Esophagus muscularis mucosa (tissue), 4 donors: ENCODE measurements at regions not wholly inside any gene's neighbourhood (a gene's known extent, or its start where the extent isn't known, plus 50 kb on each side); places are given as distances from the start of the nearest gene placed in this dataset.

Source experiments
- DNase-seq: peaks from one replicate; pipeline ENCODE4 v3.0.0-alpha.2; 2017; ENCODE audit errors: extremely low spot score
- H3K27ac ChIP-seq, 4 donors: fragments of 200-600 bp; sonication (generic); replicated peaks in 1 of 4; 1 replicate in 3 of 4; 2 replicates in 1 of 4; pipeline ENCODE4 v1.5.1; 2016 to 2019; ENCODE audit warnings: mild to moderate bottlenecking in 1 of 4
- H3K27me3 ChIP-seq, 4 donors: fragments of 200-600 bp; sonication (generic); one replicate each; pipeline versions ENCODE4 v1.5.1 to v1.6.0; 2016 to 2019
- H3K36me3 ChIP-seq, 4 donors: fragments of 200-600 bp; sonication (generic); one replicate each; pipeline ENCODE4 v1.5.1; 2016 to 2019
- H3K4me1 ChIP-seq, 4 donors: fragments of 200-600 bp; sonication (generic); one replicate each; pipeline ENCODE4 v1.5.1; 2016 to 2019
- H3K4me3 ChIP-seq, 4 donors: fragments of 200-600 bp; sonication (generic); 1 replicate in 2 of 4; 2 replicates in 2 of 4; pipeline ENCODE4 v1.5.1; 2016 to 2019; ENCODE audit warnings: mild to moderate bottlenecking in 4 of 4, moderate library complexity in 1 of 4
- H3K9me3 ChIP-seq, 4 donors: fragments of 200-600 bp; sonication (generic); 1 replicate in 3 of 4; 2 replicates in 1 of 4; pipeline ENCODE4 v1.5.1; 2016 to 2019
- EP300 ChIP-seq: sonication (generic); formaldehyde crosslinking; IDR thresholded peaks from one replicate; pipeline ENCODE4 v1.6.1; 2017; ENCODE audit warnings: antibody characterized with exemption
- POLR2A ChIP-seq: fragments of 450-650 bp; IDR thresholded peaks from one replicate; pipeline ENCODE4 v1.6.1; 2017; ENCODE audit warnings: antibody characterized with exemption, moderate library complexity, mild to moderate bottlenecking, low read depth
- POLR2AphosphoS5 ChIP-seq, 2 donors: sonication (generic); formaldehyde crosslinking; IDR thresholded peaks; one replicate each; pipeline ENCODE4 v1.6.1; 2017; ENCODE audit warnings: antibody characterized with exemption in 2 of 2
- WGBS: methylation state at CpG from one replicate; pipeline ENCODE4 v1.1.5; 2018; 5-methylcytosine and 5-hydroxymethylcytosine counted together
- intact Hi-C: fragments of 100-400 bp; cut with DNase I; formaldehyde crosslinking; loops from one replicate; pipeline ENCODE4 v1.15.1; 2023
- TF ChIP-seq, protein P1 (sequence below), 3 experiments: fragments of 200-600 bp in 2 of 3; fragments of 450-650 bp in 1 of 3; sonication (generic) in 2 of 3; IDR thresholded peaks; one replicate each; pipeline ENCODE4 v1.5.1; 2017 to 2019; ENCODE audit warnings: antibody characterized with exemption in 3 of 3, mild to moderate bottlenecking in 2 of 3, moderate library complexity in 1 of 3

DNA sequence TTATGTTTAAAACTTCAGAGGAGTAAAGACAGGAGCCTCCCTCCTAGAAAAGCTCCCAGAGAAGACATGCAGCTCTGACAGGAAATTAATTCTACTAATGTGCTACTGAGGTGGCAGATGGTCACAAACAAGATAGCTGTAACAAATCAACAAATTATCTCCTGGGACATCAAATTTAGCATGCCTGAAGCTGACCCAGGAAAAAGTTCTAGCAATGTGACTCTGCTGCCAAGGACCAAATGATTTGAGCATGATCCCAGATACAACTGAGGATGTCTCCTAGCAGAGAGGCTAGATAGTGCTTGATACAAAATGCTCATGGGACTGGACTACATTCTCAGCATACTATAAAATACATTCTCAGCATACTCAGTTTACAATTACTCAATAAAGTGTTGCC lies 413.5 kb upstream of the SMC2 start:
- Histone ChIP-seq H3K4me1 (no peaks in the 10 kb centered on the region), H3K27ac (no peak overlapping the region), H3K36me3 (no peaks in the 10 kb centered on the region), H3K27me3 (no peaks in the 10 kb centered on the region), H3K9me3 (no peaks in the 10 kb centered on the region), H3K4me3 (no peak overlapping the region)
- intact Hi-C loops, result no loop called here
- TF ChIP-seq EP300, result no peak
- TF ChIP-seq POLR2AphosphoS5 (IDR thresholded peaks at IDR 0.05), result no peak
- no peak for TF ChIP-seq POLR2A
- TF ChIP-seq, protein P1, sequence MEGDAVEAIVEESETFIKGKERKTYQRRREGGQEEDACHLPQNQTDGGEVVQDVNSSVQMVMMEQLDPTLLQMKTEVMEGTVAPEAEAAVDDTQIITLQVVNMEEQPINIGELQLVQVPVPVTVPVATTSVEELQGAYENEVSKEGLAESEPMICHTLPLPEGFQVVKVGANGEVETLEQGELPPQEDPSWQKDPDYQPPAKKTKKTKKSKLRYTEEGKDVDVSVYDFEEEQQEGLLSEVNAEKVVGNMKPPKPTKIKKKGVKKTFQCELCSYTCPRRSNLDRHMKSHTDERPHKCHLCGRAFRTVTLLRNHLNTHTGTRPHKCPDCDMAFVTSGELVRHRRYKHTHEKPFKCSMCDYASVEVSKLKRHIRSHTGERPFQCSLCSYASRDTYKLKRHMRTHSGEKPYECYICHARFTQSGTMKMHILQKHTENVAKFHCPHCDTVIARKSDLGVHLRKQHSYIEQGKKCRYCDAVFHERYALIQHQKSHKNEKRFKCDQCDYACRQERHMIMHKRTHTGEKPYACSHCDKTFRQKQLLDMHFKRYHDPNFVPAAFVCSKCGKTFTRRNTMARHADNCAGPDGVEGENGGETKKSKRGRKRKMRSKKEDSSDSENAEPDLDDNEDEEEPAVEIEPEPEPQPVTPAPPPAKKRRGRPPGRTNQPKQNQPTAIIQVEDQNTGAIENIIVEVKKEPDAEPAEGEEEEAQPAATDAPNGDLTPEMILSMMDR (IDR thresholded peaks at IDR 0.05), result no peak
- no peak for DNase-seq

DNA sequence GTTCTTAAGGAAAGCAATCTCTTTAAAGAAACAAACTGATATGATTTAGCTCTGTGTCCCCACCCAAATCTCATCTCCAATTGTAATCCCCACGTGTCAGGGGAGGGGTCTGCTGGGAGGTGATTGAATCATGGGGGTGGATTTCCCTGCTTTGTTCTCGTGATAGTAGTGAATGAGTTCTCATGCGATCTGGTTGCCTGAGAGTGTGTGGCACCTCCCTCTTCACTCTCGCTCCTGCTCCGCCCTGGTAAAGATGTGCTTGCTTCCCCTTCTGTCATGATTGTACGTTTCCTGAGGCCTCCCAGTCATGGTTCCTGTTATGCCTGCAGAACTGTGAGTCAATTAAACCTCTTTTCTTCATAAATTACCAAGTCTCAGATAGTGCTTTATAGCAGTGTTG lies 412.7 kb upstream of the SMC2 start:
- Histone ChIP-seq H3K27ac (no peak overlapping the region), H3K36me3 (no peaks in the 10 kb centered on the region), H3K9me3 (no peaks in the 10 kb centered on the region), H3K27me3 (no peaks in the 10 kb centered on the region), H3K4me3 (no peak overlapping the region), H3K4me1 (no peaks in the 10 kb centered on the region)
- TF ChIP-seq, protein P1 (IDR thresholded peaks at IDR 0.05), result no peak
- TF ChIP-seq POLR2AphosphoS5 (IDR thresholded peaks at IDR 0.05) (no peak), POLR2A (no peak), EP300 (no peak)
- DNase-seq, result no peak
- 70% methylated on average over 6 of the region's 6 CpGs for WGBS
- intact Hi-C loops, result no loop called here

DNA sequence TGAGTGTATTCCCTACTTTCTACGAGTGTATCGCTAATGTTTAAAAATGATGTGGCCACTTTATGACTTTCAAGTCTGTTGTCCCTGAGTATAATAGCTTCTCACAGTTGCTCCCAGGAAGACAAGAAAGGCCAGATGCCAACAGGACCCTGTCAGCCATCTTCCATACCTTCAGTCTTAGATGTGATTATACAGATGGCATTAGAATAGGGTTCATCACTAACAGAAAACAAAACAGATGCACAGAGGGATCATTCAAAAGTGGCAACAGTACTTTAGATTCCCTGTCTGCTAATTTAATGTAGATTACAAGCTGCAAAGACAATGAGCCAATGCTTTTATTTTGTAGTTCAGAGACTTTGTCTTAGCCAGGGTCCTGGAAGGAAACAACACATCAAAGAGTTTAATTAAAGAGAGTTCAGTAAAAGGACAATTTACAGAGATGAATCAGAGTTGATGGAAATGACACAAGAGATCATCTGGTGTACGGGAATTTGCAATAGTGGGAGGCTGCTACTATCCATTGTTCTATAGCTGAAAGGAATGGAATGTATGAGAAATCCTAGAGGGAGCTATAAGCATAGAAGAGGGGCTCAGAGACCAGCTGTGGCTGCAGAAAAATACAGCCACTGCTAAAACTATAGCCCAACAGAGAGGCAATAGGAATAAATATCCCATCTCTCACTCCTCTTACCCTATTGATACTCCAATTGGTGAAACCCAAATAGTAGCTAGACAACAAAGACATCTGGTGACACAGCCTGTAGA lies 393.7 kb upstream of the SMC2 start:
- no peaks in the 10 kb centered on the region for H3K4me1 ChIP-seq
- no peak overlapping the region for H3K27ac ChIP-seq
- no peaks in the 10 kb centered on the region for H3K9me3 ChIP-seq
- TF ChIP-seq POLR2AphosphoS5 (IDR thresholded peaks at IDR 0.05) (no peak), POLR2A (no peak), EP300 (no peak)
- TF ChIP-seq, protein P1 (IDR thresholded peaks at IDR 0.05), result no peak
- no peaks in the 10 kb centered on the region for H3K27me3 ChIP-seq
- no peaks in the 10 kb centered on the region for H3K36me3 ChIP-seq
- no peak overlapping the region for H3K4me3 ChIP-seq
- DNase-seq, result no peak
- 81% methylated on average over 3 of the region's 3 CpGs for WGBS
- intact Hi-C loops, result no loop called here

DNA sequence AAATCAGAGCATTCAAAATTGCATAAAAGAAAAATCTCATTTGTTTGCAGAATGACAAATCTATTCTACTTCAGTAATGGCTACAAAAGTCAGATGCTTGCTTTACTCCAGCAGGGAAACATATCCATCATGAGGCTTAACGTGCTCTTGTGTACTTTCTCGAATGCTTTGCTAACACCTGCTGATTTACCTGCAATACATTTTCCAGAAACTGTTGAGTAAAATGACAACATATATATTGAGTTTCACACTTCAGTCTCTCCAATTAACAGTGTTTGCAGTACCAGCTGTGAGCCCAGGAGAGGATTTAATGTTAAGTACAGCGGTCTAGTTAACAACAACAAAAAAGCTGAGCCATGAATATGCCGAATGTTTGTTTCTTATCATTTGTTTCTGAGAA lies 391.5 kb upstream of the SMC2 start:
- intact Hi-C loops, result no loop called here
- H3K27me3 ChIP-seq, result no peaks in the 10 kb centered on the region
- H3K4me3 ChIP-seq, result no peak overlapping the region
- TF ChIP-seq, protein P1 (IDR thresholded peaks at IDR 0.05), result no peak
- TF ChIP-seq EP300, result no peak
- TF ChIP-seq POLR2AphosphoS5 (IDR thresholded peaks at IDR 0.05), result no peak
- no peaks in the 10 kb centered on the region for H3K9me3 ChIP-seq
- no peaks in the 10 kb centered on the region for H3K4me1 ChIP-seq
- H3K36me3 ChIP-seq, result no peaks in the 10 kb centered on the region
- 52% methylated on average over 4 of the region's 4 CpGs for WGBS
- H3K27ac ChIP-seq, result no peak overlapping the region
- DNase-seq, result no peak

DNA sequence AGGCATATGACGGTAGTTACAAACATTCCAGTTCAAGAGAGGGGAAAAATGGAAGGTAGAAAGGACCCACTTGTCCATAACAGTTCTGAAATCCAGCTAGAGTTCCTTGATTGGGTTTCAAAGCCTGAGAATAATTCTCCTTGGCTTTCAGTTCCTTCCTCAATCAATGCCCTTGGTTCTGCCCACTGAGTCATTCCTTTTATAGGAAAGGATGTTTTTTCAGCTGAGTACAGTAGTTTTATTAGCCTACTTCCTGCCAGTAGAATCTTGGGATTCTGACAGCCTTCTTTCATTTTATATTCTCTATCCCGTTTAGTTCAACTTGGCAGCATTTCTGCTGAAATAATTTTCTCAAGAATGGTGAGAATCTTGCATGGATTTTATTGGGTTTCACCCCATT lies 386.9 kb upstream of the SMC2 start:
- no peak overlapping the region for H3K4me3 ChIP-seq
- 72% methylated on average over 2 of the region's 2 CpGs for WGBS
- no peak overlapping the region for H3K27ac ChIP-seq
- intact Hi-C loops, result no loop called here
- DNase-seq, result no peak
- H3K36me3 ChIP-seq, result no peaks in the 10 kb centered on the region
- no peaks in the 10 kb centered on the region for H3K9me3 ChIP-seq
- H3K27me3 ChIP-seq, result no peaks in the 10 kb centered on the region
- no peak for TF ChIP-seq EP300
- no peak for TF ChIP-seq POLR2AphosphoS5 (IDR thresholded peaks at IDR 0.05)
- TF ChIP-seq POLR2A, result no peak
- TF ChIP-seq, protein P1 (IDR thresholded peaks at IDR 0.05), result no peak
- H3K4me1 ChIP-seq, result no peaks in the 10 kb centered on the region
